ENCODE measurements at regions not wholly inside any gene's neighbourhood (a gene's known extent, or its start where the extent isn't known, plus 50 kb on each side); places are given as distances from the start of the nearest gene placed in this dataset.
"Not testable (repeated sequence)": the region's sequence is repeated elsewhere in the genome, so short reads cannot be mapped to it uniquely, and the experiment has no call there.

- FAIRE-seq (no peak), DNase-seq (ENCODE audit: insufficient read length, low spot score) (no peak)
These were observed 1096.9 kb upstream of the NUDT12 start for GRCh38 chr5:104659497-104659896.

GRCh38 chr5:104652271-104652861 is 1089.8 kb upstream of the NUDT12 start:
- FAIRE-seq: no peak
- DNase-seq (ENCODE audit: insufficient read length, low spot score): no peak

- no peak for FAIRE-seq
These were observed 1087.9 kb upstream of the NUDT12 start for GRCh38 chr5:104650313-104651055.

GRCh38 chr5:104646416-104646815 is 1083.8 kb upstream of the NUDT12 start:
- FAIRE-seq: no peak

More at GRCh38 chr5:104650313-104651055, 1087.9 kb upstream of the NUDT12 start:
- no peak for DNase-seq (ENCODE audit: insufficient read length, low spot score)

GRCh38 chr5:104643320-104643719 is 1080.7 kb upstream of the NUDT12 start:
- DNase-seq (ENCODE audit: insufficient read length, low spot score): no peak
- FAIRE-seq: no peak

More at GRCh38 chr5:104646416-104646815, 1083.8 kb upstream of the NUDT12 start:
- DNase-seq (ENCODE audit: insufficient read length, low spot score): no peak

- FAIRE-seq: no peak
These were observed 1072.6 kb upstream of the NUDT12 start for GRCh38 chr5:104635227-104635626.

GRCh38 chr5:104628911-104629310 is 1066.3 kb upstream of the NUDT12 start:
- FAIRE-seq: no peak
- no peak for DNase-seq (ENCODE audit: insufficient read length, low spot score)

More at GRCh38 chr5:104635227-104635626, 1072.6 kb upstream of the NUDT12 start:
- DNase-seq (ENCODE audit: insufficient read length, low spot score): no peak

GRCh38 chr5:104626122-104626521 is 1063.5 kb upstream of the NUDT12 start:
- DNase-seq (ENCODE audit: insufficient read length, low spot score) (no peak), FAIRE-seq (no peak)

- FAIRE-seq (no peak), DNase-seq (ENCODE audit: insufficient read length, low spot score) (no peak)
These were observed 1049.4 kb upstream of the NUDT12 start for GRCh38 chr5:104612005-104612404.

GRCh38 chr5:104611135-104611767 is 1048.7 kb upstream of the NUDT12 start:
- no peak for FAIRE-seq
- DNase-seq (ENCODE audit: insufficient read length, low spot score): no peak

- FAIRE-seq: no peak
- no peak for DNase-seq (ENCODE audit: insufficient read length, low spot score)
These were observed 1043.8 kb upstream of the NUDT12 start for GRCh38 chr5:104606258-104606829.

GRCh38 chr5:104599726-104600125 is 1037.1 kb upstream of the NUDT12 start:
- DNase-seq (ENCODE audit: insufficient read length, low spot score) (no peak), FAIRE-seq (no peak)

GRCh38 chr5:104598285-104598684 is 1035.7 kb upstream of the NUDT12 start:
- DNase-seq (ENCODE audit: insufficient read length, low spot score) (no peak), FAIRE-seq (no peak)

- DNase-seq (ENCODE audit: insufficient read length, low spot score) (no peak), FAIRE-seq (no peak)
These were observed 1032.3 kb upstream of the NUDT12 start for GRCh38 chr5:104594850-104595249.

GRCh38 chr5:104576677-104577076 is 1014.1 kb upstream of the NUDT12 start:
- FAIRE-seq (no peak), DNase-seq (ENCODE audit: insufficient read length, low spot score) (no peak)

GRCh38 chr5:104573949-104574709 is 1011.5 kb upstream of the NUDT12 start:
- no peak for FAIRE-seq
- DNase-seq (ENCODE audit: insufficient read length, low spot score): no peak

GRCh38 chr5:104569621-104570020 is 1007.0 kb upstream of the NUDT12 start:
- DNase-seq (ENCODE audit: insufficient read length, low spot score) (no peak), FAIRE-seq (no peak)

GRCh38 chr5:104564530-104564929 is 1001.9 kb upstream of the NUDT12 start:
- DNase-seq (ENCODE audit: insufficient read length, low spot score): no peak
- FAIRE-seq: no peak

GRCh38 chr5:104556957-104557356 is 994.4 kb upstream of the NUDT12 start:
- FAIRE-seq: no peak

GRCh38 chr5:104551628-104552027 is 989.0 kb upstream of the NUDT12 start:
- no peak for FAIRE-seq

More at GRCh38 chr5:104556957-104557356, 994.4 kb upstream of the NUDT12 start:
- DNase-seq (ENCODE audit: insufficient read length, low spot score): no peak

GRCh38 chr5:104546871-104547270 is 984.3 kb upstream of the NUDT12 start:
- DNase-seq (ENCODE audit: insufficient read length, low spot score); FAIRE-seq: not testable (repeated sequence)

More at GRCh38 chr5:104551628-104552027, 989.0 kb upstream of the NUDT12 start:
- DNase-seq (ENCODE audit: insufficient read length, low spot score): no peak
